ENCODE measurements at regions not wholly inside any gene's neighbourhood (a gene's known extent, or its start where the extent isn't known, plus 50 kb on each side); places are given as distances from the start of the nearest gene placed in this dataset.

DNA sequence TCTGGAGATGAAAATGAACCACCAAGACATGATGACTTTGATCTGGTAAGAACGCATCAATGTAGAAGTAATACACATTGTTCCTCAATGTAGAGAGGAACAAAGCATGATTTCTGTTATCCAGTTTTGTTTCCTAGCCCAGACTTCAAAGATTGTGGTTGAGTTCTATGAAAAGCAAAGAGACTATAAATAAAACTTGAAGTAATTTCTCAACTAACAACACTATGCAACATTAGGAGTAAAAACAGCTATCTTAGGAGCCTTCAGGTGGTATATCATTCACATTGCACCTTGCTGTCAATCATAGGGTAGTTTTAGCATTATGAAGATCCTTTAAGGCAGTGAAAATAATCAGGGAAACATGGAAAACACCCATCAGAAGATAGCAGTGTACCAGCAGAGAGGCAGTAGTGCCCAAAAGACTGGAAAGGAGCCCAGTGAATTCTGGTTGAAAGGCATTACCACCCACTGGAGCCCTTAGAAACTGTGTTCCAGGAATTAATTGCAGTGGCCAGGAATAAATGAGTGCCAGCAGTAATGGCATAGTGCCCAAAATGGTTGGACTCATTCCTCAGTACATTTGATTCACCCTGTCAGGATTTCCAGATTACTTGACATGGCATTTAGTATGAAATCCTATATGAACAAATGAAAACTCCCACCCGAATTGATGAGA, 300.7 kb upstream of the CXXC4 start:
- DNase-seq (ENCODE audit: low spot score) = no peak

DNA sequence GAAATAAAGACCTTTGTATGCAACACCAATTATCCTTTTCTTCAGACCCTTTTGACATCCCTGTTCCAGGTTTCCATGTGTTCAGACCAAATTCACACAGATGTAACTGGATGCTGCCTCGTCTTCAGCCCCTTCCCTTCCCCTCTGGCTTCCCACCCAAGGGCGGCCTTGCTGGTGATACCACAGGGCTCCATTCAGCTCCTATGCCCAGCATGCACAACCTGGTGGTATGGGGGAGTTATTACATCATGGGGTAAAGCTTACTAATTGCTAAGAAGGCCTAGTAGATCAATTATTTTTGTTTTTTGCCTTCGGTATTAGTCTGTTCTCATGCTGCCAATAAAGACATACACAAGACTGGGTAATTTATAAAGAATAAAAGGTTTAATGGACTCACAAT, 317.0 kb upstream of the CXXC4 start:
- DNase-seq (ENCODE audit: low spot score) = no peak

DNA sequence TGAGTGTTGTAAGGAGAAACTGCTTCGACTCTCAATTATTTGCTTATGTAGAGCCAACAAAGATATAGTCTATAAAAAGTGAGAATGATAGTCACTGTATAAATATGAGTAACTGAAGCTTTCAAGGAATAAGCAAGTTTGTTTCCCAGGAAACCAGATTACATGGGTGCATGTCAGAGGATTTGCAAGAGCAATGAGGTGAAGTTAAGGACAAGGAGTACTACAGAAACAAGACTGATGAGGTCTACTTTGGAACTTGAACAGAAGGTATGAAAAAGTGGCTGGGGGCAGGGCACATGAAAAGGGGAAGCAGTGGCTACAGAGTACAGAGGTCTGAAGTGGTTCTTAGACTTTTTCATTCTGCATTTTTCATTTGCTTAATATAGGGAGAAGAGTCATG, 321.0 kb upstream of the CXXC4 start:
- DNase-seq (ENCODE audit: low spot score) = no peak

DNA sequence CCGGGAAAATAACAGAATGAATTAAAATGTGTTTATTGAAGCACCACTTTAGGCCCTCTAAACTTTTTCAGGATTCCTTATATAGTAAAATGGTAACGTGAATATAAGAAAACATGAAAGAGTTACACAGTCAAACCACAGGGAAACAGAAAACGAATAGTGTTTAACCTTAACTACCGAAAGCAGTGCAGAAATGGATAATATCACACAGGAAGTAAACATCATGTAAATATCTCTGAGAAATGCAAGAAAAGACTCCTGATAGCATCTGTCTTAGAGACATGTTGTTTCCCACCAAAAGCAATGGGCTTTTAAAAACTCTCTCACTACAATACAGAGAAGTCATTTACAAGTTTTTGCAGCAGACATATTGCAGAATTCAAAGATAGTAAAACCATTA, 323.9 kb upstream of the CXXC4 start:
- DNase-seq (ENCODE audit: low spot score) = no peak

DNA sequence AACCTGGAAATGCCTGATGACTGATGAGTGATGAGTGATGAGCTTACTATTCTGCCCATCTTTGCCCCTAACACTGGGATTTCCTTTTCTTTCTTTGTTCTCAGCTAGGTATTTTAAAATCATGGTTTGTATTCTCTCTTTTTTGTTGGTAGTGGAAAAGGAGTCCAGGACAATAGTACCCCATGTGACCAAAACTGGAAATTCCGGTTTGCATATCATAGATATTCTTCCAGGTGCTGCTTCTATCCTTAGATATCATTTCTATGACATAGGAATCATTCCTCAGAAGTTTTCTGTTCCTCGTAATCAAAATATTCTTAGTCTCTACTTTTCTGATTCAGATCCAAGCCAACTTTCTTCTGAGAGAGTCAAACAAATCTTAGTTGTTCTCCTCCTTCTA, 320.5 kb upstream of the TET2 start:
- no peak for DNase-seq (ENCODE audit: low spot score)

DNA sequence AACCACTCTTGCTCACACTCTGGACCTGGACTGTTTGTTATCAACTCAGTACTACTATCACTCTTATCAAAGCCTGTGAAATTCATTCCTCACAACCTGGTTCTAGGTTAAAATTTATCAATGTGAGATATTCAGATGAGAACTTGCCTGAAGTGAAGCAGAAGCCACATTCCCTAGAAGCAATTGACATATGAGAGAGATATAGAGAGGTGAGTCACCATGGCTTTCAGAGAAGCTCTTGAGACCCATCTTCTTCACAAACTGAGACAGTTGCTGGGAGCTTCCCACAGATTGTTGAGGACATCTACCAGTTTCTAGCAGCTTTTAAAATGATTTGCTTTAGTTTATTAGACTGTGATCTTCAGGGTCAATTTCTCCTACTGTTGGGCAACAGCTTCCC, 316.9 kb upstream of the TET2 start:
- DNase-seq (ENCODE audit: low spot score) = no peak

DNA sequence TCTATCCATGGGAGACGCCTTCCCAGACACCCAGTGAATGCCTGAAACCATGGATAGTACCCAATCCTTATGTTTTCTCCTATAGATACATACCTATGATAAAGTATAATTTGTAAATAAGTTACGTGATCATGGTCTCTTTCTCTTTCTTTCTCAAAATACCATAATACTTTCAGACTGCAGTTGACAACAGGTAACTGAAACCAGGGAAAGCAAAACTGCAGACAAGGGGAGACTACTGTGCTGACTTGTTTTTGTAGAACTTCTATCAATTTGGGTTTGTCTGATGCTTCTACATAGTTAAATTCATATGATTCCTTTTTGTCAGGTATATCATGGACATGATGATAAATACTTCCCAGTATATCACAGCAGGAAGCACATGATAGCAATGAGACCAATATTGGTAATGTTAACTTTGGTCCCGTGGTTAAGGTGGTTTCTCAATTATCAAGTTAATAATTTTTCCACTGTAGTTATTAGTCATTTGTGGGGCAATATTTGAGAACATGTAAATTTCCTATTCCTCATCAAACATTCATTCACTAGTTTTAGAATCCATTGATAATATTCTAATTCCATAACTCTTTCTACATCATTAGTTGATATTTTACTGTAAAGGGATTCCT, 298.0 kb upstream of the TET2 start:
- DNase-seq (ENCODE audit: low spot score) = no peak

DNA sequence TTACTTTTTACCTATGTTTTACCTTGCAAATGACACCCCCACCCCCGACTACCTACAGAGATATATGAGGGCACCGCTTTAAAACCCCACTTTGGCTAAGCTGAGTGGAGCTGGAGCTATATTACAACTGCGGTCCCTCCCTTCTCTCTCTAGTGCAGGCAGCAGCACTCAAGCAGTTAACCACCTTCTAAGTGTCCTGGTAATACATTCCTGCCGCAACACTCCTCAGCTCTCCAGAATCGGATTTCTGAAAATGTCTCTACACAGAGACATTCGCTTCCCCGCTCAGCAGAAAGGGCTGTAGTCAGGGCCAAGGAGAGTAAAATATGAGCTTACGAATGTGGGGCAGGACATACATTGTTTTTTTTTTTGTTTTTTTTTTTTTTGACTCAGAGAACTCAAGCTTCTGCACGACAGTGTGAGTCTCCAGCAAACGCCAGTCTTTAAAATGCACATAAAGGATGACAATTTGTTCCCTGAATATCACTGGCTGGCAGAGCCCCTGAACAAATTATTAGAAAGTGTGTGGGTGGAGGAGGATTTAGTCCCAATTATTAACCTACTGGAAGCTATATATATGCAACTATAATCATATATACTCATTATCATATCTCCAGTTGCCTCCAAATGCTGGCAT, 287.0 kb upstream of the TET2 start:
- no peak for DNase-seq (ENCODE audit: low spot score)

DNA sequence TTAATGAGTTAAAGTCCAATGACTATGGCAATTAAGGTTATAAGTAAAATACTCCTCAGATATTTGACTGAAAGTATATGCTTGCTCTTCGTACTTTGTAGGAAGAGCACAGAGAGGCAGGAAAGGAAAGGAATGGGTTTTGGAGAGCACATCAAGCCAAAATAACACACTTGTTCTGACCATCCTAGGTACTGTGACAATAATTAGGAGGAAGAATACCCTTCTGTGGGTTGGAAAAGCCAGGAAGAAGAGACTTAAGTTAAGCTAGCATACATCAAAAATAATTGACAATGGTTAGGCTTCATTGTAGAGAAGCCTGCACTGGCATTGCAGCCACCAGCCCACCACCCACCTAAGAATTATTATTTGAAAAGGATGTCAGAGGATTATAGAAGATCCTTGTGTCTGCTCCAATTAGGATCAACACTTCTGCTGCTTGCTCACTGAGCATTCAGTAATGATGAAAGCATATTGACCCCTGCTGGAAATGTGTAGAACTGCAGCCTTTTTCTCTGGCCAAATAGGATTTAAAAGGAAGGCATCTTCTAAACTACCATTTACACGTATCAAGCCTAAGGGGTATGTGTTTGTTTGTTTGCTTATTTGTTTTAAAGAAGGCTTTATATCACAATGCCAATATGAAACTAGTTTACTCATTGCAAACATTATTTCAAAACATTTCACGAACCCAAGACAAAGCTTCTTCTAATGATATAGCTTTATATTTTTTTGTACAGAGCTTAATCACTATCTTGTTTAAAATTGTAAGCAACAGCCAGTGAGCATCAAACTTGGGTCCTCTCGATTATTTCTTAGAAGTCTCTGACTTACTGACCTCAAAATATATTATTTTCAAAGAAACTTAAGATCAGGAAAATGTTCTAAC, 286.2 kb upstream of the TET2 start:
- DNase-seq (ENCODE audit: low spot score) = peak; percentile 76

DNA sequence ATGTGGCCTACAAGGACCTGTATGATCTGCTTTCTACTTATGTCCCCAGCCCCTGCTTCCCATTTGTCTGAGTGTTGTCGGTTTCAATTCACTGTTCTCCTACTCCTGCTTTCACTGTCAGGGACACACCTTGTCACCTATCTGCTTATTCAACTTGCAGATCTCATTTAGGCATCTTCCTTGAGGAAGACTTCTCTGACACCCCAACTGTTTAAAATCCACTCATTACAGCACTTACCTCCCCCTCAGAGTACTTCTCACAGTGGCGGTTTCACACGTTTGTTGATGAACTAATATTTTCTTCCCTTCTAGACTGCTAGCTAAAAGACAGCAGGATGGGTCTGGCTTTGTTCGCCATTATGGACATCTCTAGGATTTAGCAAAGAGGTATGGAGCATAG, 279.9 kb upstream of the TET2 start:
- no peak for DNase-seq (ENCODE audit: low spot score)

DNA sequence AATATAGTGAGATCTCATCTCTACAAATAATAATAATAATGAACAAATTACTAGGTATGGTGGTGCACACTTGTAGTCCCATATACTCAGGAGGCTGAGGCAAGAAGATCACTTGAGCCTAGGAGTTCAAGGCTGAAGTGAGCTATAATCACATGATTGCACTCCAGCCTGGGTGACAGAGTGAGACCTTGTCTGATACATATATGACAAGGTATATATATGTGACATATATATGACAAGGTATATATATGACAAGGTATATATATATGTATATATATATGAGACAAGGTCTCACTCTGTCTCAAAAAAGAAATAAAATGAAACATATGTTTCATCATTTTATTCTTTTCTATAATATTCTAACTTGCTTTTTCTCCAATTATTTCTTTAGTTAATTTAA, 278.1 kb upstream of the TET2 start:
- no peak for DNase-seq (ENCODE audit: low spot score)

DNA sequence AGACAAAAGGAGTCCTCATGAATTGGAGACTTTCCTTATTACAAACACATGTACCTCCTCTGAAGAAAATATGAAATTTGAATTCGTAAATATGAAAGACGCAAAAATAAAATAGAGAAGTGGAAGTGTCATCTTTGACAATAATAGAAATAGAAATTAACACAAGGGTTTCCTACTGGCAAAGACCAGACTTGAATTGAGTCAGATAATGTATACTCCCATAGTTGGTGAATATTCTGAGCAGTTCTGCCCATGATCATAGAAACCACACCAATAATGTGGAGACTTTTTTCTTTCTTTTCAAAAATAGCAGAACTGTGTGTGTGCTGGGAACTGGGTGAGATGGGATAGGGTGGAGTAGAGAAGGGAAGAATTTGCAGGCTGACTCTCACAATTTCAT, 277.7 kb upstream of the TET2 start:
- no peak for DNase-seq (ENCODE audit: low spot score)

DNA sequence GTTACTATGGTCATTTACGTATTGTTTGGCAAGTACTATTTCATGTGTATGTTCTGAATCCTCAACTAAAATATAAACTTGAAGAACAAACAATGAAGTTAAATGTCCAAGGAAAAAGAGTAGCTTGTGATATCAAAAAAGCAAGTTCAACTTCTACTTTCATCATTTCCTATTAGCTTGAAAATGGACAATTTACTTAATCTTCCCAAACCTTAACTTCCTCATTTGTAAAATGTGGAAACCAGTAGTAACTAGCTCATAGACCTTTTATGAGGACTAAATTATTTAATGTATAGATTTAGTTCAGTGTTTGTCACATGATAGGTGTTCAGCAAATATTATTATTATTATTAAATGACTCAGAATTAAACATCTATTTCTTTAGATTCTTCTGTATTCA, 276.8 kb upstream of the TET2 start:
- no peak for DNase-seq (ENCODE audit: low spot score)

DNA sequence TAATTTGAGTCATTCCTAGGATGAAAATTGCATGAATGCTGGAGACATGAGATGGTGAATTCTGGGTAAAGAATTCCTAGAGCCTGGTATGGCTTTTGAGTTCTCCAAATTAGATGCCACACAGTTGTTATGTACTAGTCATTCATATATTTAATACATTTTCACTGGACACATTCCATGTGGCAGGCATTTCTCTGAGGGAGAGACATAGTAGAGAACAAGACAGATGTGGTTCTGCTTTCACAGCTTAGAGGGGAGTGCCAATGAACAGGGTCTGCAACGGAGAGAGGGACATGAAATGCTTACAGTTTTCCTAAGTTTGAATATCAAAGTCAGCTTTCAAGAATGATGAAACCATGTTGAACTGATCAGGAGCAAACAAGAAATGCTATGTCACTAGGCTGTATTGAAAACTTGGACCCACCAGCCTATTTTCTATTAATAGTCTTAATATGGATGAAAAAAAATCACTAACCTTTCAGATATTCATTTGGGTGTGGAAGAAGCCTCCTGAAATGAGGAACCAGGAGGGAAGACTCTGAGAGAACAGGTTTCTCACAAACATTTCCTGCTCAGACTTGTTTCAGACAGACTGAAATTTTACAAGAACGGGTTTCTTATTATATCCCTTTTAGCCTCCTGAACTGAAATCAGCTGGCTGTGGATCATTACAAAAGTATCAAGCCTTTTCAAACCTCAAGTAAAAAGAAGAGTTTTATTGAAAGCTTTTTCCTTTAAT, 276.0 kb upstream of the TET2 start:
- DNase-seq (ENCODE audit: low spot score) = no peak

DNA sequence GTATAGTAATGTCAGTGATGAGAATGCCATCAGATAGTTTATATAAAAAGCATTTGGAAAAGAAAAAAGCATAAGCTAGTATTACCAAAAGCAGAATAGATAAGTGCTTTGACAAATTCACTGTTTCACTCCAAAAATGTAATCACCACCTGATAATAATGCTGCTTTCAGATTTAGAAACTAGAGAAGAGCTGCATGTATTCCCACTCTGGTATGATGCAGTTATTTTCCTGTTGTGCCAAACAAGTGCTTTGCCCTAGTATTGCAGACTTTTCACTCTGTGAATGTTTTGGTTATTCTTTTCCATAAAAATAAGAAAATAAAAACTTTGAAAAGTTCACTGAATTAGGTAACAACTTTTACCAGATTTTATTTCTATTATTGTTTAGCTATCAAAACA, 267.7 kb upstream of the TET2 start:
- DNase-seq (ENCODE audit: low spot score) = no peak

DNA sequence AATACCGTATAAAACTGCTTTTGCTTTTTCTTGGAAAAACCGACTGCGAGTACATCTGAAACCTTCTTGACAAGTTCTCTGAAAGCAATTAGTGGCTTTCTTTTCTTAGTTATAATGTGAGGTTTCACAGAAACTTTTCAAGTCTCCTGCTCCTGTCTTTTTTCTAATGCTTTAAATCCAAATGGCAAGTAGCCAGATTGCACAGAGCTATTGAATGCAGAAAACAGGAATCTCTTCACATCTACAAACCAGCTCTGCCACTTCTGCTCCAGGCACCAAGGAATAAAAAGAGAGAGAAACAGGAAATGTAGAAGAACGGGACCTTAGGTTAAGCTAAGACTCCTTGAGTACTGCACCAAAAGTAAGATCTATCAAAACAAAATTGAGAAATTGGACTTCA, 267.3 kb upstream of the TET2 start:
- no peak for DNase-seq (ENCODE audit: low spot score)

DNA sequence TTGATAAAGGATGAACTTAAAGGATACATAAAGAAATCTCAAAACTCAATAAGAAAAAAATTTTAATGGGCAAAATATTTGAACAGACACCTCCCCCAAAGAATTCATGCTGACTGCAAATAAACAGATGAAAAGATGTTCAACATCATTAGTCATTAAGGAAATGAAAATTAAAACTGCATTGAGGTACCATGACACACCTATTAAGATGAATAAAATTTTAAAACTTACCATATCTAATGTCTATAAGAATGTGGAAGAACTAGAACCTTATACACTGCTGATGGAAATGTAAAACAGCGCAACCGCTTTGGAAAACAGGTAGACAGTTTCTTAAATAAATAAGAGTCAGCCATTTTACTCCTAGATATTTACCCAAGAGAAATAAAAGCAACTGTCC, 266.8 kb upstream of the TET2 start:
- DNase-seq (ENCODE audit: low spot score) = no peak

DNA sequence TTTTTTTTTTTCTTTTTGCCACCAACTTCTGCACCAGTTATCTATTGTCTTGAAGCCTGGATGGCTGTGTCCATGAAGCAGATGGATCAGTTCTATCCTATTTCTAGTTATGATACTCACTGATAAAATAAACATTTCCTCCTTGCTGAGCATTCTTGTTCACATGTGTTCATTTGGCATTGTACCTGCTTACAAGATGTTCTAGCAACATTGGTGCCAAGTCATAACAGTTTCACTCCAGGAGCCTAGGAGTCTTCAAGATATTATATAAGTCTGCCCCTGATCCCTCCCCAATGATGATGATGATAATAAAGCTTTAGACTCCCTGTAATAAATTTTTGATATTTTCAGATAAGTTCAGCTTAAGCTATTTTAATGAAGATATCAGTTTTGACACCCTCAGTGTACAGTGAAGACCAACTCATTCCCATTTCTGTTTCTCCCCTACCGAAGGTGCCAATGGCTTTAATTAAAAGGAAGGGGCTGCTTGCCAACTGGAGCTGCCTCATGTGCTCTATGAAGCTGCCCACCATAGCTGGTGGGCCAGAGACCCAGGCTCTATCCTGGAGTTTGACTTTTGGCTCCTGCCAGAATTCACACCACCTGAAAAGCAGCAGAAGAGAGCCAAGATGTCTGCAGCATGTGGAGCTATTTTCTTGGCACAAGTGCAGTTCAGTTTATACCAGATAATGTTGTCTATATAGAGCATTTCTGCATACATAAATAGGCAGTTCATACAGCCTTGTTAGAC, 265.4 kb upstream of the TET2 start:
- DNase-seq (ENCODE audit: low spot score) = no peak

DNA sequence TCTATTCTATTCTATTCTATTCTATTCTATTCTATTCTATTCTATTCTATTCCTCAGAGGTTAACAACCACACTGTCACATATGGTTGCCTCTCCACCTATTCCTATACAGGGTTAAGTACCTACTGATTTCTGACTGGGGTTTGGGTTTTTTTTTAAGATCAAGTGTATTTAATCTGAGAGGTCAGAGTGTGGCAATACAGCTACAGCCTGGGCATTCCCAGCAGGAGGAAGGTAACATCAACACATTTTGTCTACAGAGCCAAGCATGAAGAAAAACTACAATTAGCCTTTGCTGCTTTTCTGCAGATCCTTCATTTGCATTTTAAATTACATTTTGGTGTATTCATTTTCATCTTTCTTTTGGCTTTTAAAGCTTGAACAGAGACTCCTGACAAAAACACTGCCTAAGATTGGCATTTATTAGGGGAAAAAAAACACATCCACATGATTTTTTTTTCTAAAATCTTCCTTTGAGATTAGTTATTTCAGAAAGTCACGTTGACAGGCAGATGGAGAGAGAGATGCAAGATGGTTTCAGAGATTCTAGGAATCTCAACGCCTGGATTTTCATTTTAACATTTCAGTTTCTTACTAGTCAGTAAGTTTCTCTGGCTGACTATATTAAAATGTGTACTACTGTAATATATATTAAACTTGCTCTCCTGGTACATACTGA, 255.9 kb upstream of the TET2 start:
- no peak for DNase-seq (ENCODE audit: low spot score)

Measured in COLO829 (cell line).